HCT116 (cell line): ENCODE measurements at regions not wholly inside any gene's neighbourhood (a gene's known extent, or its start where the extent isn't known, plus 50 kb on each side); places are given as distances from the start of the nearest gene placed in this dataset.

Experiments
- ATF3 ChIP-seq: IDR thresholded peaks from 2 replicates; pipeline ENCODE4 v1.6.1; 2012
- EGR1 ChIP-seq: IDR thresholded peaks from 2 replicates; pipeline ENCODE4 v1.6.1; 2012; ENCODE audit warnings: low read depth
- EZH2 ChIP-seq: fragments of 200-600 bp; sonication (generic); IDR thresholded peaks from 2 replicates; pipeline ENCODE4 v1.6.1; 2017; ENCODE audit warnings: antibody characterized with exemption, mixed run types
- EZH2phosphoT487 ChIP-seq: fragments of 200-600 bp; IDR thresholded peaks from 2 replicates; pipeline ENCODE4 v1.6.1; 2018; ENCODE audit warnings: antibody characterized with exemption, borderline replicate concordance
- POLR2A ChIP-seq: IDR thresholded peaks from 2 replicates; pipeline ENCODE4 v1.7.0; 2011; ENCODE audit warnings: borderline replicate concordance; ENCODE audit not compliant: insufficient read depth, insufficient read length; ENCODE audit errors: extremely low read depth
- POLR2AphosphoS5 ChIP-seq: IDR thresholded peaks from 2 replicates; pipeline ENCODE4 v1.6.1; 2011; ENCODE audit warnings: mild to moderate bottlenecking, low read depth, low read length, moderate library complexity
- REST ChIP-seq: IDR thresholded peaks from 2 replicates; pipeline ENCODE4 v1.6.1; 2012; ENCODE audit warnings: low read depth
- ZNF274 ChIP-seq: fragments of 200-500 bp; sonication (Bioruptor generic); IDR thresholded peaks from 2 replicates; pipeline ENCODE4 v1.6.1; 2014; ENCODE audit warnings: mild to moderate bottlenecking, low read depth, low read length, inconsistent platforms
- TF ChIP-seq, protein P1 (sequence below), 3 experiments: fragments of 200-600 bp in 1 of 3; sonication (generic) in 1 of 3; IDR thresholded peaks in 2 of 3; conservative IDR thresholded peaks in 1 of 3; 2 replicates each; pipeline ENCODE4 v1.5.1; 2012 to 2017; ENCODE audit warnings: low read depth in 2 of 3, low read length in 2 of 3, antibody characterized with exemption in 1 of 3, borderline replicate concordance in 1 of 3, control low read depth in 1 of 3, mild to moderate bottlenecking in 1 of 3, mixed read lengths in 1 of 3, mixed run types in 1 of 3, moderate library complexity in 1 of 3; ENCODE audit not compliant: insufficient read depth in 1 of 3
- TF ChIP-seq, protein P2 (sequence below): IDR thresholded peaks from 2 replicates; pipeline ENCODE4 v1.6.1; 2011; ENCODE audit warnings: mild to moderate bottlenecking, low read length, moderate library complexity; ENCODE audit not compliant: insufficient replicate concordance; ENCODE audit errors: extremely low read depth

DNA sequence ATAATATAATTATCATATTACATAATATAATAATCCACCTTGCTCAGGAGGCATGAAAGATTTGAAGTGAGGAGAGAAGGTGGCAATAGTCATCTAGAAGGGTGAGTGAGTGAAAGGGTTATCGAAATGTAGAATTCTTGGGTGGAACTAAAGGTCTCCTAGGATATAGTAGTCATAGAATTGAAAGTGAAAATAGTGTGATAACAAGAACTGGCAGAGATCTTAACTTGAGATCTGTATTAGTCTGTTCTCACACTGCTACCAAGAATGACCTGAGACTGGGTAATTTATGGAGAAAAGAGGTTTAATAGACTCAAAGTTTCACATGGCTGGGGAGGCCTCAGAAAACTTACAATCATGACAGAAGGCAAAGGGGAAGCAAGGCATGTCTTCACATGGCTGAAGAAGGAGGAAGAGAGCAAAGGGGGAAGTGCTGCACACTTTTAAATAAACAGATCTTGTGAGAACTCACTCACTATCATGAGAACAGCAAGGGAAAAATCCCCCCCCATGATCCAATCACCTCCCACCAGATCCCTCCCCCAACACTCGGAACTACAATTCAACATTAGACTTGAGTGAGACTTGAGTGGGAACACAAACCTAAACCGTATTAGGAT is 351.5 kb downstream of the NR4A2 start:
- TF ChIP-seq POLR2A (no peak), POLR2AphosphoS5 (no peak), EGR1 (no peak), EZH2 (no peak), ATF3 (no peak), REST (no peak), ZNF274 (no peak), EZH2phosphoT487 (no peak)
- TF ChIP-seq, protein P1, sequence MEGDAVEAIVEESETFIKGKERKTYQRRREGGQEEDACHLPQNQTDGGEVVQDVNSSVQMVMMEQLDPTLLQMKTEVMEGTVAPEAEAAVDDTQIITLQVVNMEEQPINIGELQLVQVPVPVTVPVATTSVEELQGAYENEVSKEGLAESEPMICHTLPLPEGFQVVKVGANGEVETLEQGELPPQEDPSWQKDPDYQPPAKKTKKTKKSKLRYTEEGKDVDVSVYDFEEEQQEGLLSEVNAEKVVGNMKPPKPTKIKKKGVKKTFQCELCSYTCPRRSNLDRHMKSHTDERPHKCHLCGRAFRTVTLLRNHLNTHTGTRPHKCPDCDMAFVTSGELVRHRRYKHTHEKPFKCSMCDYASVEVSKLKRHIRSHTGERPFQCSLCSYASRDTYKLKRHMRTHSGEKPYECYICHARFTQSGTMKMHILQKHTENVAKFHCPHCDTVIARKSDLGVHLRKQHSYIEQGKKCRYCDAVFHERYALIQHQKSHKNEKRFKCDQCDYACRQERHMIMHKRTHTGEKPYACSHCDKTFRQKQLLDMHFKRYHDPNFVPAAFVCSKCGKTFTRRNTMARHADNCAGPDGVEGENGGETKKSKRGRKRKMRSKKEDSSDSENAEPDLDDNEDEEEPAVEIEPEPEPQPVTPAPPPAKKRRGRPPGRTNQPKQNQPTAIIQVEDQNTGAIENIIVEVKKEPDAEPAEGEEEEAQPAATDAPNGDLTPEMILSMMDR (IDR thresholded peaks at IDR 0.05 in 2 of 3, conservative IDR thresholded peaks at IDR 0.05 in 1 of 3; ENCODE audit: borderline replicate concordance in 1 of 3, insufficient read depth in 1 of 3, low read depth in 2 of 3, low read length in 2 of 3), result no peak
- TF ChIP-seq, protein P2, sequence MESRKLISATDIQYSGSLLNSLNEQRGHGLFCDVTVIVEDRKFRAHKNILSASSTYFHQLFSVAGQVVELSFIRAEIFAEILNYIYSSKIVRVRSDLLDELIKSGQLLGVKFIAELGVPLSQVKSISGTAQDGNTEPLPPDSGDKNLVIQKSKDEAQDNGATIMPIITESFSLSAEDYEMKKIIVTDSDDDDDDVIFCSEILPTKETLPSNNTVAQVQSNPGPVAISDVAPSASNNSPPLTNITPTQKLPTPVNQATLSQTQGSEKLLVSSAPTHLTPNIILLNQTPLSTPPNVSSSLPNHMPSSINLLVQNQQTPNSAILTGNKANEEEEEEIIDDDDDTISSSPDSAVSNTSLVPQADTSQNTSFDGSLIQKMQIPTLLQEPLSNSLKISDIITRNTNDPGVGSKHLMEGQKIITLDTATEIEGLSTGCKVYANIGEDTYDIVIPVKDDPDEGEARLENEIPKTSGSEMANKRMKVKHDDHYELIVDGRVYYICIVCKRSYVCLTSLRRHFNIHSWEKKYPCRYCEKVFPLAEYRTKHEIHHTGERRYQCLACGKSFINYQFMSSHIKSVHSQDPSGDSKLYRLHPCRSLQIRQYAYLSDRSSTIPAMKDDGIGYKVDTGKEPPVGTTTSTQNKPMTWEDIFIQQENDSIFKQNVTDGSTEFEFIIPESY, result no peak
